ENCODE measurements at regions not wholly inside any gene's neighbourhood (a gene's known extent, or its start where the extent isn't known, plus 50 kb on each side); places are given as distances from the start of the nearest gene placed in this dataset.

GRCh38 chr18:44075038-44075437, 605.6 kb upstream of the SETBP1 start:
- TF ChIP-seq CTCF (IDR thresholded peaks at IDR 0.05; ENCODE audit: insufficient read depth, low read length) = no peak
- no peak for DNase-seq (ENCODE audit: low read depth)
- H3K4me3 ChIP-seq (ENCODE audit: low read depth, low read length) = no peak overlapping the region

GRCh38 chr18:44079606-44080005, 601.1 kb upstream of the SETBP1 start:
- TF ChIP-seq CTCF (IDR thresholded peaks at IDR 0.05; ENCODE audit: insufficient read depth, low read length) = no peak
- H3K4me3 ChIP-seq (ENCODE audit: low read depth, low read length) = no peak overlapping the region
- DNase-seq (ENCODE audit: low read depth) = peak; percentile 92

DNA sequence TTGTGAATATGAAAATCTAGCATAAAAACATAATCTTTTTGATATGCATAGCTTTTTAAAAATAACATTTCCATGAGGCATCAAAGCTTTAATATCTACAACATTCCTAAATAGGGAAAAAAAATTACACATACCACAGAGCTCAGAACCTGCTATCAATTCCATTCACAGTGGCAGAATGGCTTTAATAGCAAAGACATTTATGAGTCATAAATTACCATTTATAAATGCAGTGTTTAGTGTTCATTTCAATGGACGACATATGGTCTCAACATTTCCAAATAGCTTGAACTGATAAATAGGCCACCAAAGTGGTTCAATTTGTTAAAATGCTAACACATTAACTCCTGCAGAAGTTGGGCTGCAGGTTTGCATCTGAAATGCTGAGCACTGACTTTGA, 600.6 kb upstream of the SETBP1 start:
- no peak overlapping the region for H3K4me3 ChIP-seq (ENCODE audit: low read depth, low read length)
- no peak for TF ChIP-seq CTCF (IDR thresholded peaks at IDR 0.05; ENCODE audit: insufficient read depth, low read length)
- peak; percentile 47 for DNase-seq (ENCODE audit: low read depth)

DNA sequence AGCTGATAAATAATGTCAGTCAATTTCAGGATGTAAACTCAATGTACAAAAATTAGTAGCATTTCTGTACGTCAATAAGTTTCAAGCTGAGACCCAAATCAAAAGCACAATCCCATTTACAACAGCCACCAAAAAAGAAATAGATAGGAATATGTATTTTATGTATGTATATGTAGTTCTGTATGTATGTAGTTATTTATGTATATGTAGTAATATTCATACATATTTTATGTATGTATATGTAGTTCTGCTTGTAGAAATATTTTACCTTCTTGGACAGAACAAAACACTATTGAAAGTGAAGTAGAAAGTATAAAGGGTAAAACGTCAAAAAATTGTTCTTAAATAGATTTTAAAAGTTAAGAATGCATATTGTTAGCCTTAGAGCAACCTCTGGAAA, 591.0 kb upstream of the SETBP1 start:
- H3K4me3 ChIP-seq (ENCODE audit: low read depth, low read length) = no peak overlapping the region
- no peak for DNase-seq (ENCODE audit: low read depth)
- no peak for TF ChIP-seq CTCF (IDR thresholded peaks at IDR 0.05; ENCODE audit: insufficient read depth, low read length)

DNA sequence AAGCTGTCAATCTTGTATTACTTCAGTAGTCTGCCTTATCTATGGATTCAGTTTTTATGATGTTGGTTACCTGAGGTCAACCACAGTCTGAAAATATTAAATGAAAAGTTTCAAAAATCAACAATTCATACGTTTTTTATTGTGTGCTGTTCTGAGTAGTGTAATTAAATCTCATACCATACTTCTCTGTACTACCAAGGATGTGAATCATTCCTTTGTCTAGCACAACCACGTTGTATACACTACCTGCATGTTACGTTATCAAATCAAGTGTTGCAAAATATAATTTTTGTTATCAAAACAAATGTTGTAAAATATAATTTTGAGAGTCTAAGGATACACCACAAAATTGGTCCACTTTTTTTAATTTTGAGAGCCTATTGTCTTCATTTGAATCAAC, 590.2 kb upstream of the SETBP1 start:
- no peak for DNase-seq (ENCODE audit: low read depth)
- no peak overlapping the region for H3K4me3 ChIP-seq (ENCODE audit: low read depth, low read length)
- no peak for TF ChIP-seq CTCF (IDR thresholded peaks at IDR 0.05; ENCODE audit: insufficient read depth, low read length)

- no peak for TF ChIP-seq CTCF (IDR thresholded peaks at IDR 0.05; ENCODE audit: insufficient read depth, low read length)
- peak; percentile 50 for DNase-seq (ENCODE audit: low read depth)
- no peak overlapping the region for H3K4me3 ChIP-seq (ENCODE audit: low read depth, low read length)
Observed at GRCh38 chr18:44093253-44093652, 587.4 kb upstream of the SETBP1 start.

GRCh38 chr18:44096016-44096415, 584.7 kb upstream of the SETBP1 start:
- no peak for TF ChIP-seq CTCF (IDR thresholded peaks at IDR 0.05; ENCODE audit: insufficient read depth, low read length)
- peak; percentile 49 for DNase-seq (ENCODE audit: low read depth)
- no peak overlapping the region for H3K4me3 ChIP-seq (ENCODE audit: low read depth, low read length)

Measured in fibroblast of the aortic adventitia (primary cell).